ENCODE measurements at regions not wholly inside any gene's neighbourhood (a gene's known extent, or its start where the extent isn't known, plus 50 kb on each side); places are given as distances from the start of the nearest gene placed in this dataset.

DNA sequence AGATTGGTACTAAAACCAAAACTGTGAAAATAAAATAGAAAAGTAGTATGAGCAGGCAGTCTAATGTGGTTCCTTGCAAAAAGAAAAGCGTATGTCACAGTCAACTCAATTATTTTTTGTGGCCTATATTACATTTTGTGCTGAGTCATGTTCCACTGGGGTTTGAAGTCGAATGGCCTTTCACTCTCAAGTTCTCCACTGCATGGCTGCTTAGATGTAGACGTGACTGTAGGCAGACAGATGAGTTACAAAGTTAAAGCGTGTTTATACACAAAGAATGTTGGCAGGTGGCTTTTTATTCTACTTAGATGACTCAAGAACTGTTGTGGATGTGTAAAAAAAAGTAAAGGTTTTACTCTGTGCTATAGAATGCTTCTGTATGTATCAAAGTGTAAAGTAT, 133.9 kb downstream of the SLITRK6 start:
- DNase-seq (ENCODE audit: low read depth in 2 of 2) = no peak

DNA sequence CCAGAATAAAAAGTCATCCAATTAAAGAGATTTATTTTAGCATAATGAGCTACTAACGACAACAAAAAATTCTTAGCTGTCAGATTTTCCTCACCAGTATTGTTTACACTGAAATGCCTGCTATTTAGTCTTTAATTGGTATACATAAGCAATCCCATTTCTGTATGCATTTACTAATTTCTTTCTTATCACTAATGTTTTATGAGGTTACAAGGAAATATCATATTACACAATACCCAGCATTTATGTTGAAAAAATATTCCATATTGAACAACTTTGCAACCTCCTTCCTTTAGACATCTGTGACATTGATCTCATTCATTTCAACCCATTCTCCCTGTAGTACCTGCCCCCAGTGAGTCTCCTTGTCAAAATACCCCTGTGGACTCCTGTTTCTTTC, 135.4 kb downstream of the SLITRK6 start:
- no peak for DNase-seq (ENCODE audit: low read depth in 2 of 2)

DNA sequence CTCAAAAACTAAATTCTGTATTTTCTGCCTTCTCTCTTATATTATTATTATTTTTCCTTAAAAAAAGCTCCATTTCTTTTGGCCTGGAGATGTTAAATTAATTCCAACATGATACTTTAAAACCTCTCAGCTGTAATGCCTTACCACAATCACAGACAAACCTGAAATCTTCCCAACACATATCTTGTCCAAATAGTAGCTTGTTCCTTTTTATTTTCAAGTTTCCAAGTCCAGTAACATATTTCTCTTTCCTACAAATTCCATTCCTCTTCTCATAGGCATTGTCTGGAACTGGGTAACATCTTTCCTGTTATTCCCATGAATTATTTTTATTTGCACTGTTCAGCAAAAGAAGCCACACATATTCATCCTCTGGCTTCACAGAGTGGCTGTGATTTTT, 137.0 kb downstream of the SLITRK6 start:
- DNase-seq (ENCODE audit: low read depth in 2 of 2) = no peak

DNA sequence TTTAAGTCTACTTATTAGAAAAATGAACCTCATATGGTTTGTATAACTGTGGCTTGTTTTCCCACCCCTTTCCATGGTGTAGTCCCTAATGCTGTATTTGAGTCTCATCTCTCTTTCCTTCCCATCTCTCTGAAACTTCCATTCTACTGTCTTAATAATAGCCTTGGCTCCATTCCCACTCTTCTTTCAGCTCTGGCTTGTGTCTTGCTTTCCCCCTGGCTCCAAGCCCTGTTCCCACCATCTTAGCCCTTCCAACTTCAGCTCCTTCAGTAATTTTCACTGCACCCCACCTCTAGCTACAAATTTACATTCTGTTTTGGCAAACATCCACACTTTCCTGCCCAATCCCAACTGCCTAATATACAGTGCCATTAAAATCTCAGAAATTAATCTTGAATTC, 137.5 kb downstream of the SLITRK6 start:
- DNase-seq (ENCODE audit: low read depth in 2 of 2) = no peak

DNA sequence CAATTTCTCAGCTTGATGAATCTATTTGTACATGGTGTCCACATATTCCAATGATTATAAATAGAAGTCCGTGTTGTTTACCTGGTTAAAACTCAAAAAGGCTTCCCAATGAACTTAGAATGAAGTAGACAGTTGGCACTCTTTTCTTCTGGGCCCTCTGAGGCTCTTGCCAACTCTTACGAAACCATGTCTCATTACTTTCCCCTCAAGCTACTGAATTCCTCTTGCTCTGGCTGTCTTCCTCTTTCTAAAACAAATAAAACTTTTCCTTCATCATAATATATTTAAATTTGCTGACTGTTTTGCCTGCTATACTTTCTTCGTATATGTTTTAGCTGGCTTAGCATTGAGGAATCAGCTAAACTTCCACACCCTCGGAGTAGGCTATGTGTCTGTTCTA, 139.7 kb downstream of the SLITRK6 start:
- DNase-seq (ENCODE audit: low read depth in 2 of 2) = no peak

DNA sequence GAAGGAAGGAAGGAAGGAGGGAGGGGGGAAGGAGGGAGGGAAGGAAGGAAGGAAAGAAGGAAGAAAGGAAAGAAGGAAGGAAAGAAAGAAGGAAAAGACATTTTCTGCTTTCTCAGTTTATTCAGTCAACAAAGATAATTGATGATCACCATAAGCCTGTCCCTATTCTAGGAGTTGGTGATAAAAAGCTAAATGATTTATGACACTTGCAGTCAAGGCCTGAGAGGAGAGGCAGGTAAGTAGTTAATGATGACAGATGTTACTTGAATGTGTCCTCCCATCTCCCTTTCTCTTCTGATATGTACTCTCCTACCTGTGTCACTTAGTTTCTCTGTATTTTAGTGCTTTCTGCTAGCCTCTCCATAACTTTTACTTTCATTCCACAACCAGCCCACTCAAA, 141.3 kb downstream of the SLITRK6 start:
- no peak for DNase-seq (ENCODE audit: low read depth in 2 of 2)

DNA sequence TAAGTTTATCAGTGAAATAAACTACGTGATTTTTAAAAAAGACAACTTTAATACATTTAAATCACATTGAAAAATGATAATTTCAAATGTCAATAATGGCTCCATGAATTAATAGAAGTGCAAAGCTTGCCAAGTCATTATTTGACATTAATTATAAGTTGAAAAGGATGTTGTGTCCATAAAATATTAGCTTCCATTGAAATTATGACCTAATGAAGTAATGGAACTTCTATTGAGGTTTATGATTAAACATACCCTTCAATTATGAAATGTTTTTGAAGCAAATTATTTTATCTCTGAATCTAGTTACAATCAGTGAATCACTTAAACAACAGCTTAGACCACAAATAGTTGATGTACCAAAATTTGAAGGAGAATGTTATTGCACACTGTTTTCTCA, 144.2 kb downstream of the SLITRK6 start:
- DNase-seq (ENCODE audit: low read depth in 2 of 2) = no peak

DNA sequence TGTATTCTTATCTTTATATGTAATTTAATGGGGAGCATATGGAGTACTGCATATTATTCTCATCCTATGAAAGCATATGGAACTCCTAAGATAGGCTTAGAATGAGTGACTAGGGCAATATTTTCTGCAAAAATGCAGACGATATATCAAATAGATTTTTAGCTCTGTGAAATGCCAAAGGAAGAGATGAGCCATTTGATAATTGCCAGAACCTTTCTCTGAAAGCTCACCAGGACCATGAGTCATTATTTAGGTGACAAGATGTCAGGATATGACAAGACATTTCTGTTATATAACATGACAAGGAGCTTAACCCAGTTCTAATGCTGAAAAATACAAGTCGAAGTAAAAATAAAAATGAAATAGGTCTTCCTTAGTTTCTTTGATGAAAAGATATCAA, 145.0 kb downstream of the SLITRK6 start:
- DNase-seq (ENCODE audit: low read depth in 2 of 2) = no peak

DNA sequence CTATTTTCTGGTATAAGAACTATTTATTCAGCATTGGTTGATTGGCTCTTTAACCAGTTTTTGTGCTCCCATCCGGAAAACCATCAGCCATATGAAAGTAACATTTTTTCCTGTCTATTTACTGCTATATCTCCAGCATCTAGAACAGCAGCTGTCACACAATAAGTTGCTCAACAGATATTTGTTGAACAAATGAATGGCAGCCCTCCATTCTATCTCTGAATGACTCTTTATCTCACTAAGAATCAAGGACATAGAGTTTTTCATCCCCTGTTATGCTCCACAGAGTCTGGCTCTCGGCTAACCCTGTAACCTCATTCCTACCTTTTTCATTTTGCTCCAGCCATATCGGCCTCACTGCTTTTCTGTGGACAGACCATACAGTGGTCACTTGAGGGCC, 145.5 kb downstream of the SLITRK6 start:
- no peak for DNase-seq (ENCODE audit: low read depth in 2 of 2)

DNA sequence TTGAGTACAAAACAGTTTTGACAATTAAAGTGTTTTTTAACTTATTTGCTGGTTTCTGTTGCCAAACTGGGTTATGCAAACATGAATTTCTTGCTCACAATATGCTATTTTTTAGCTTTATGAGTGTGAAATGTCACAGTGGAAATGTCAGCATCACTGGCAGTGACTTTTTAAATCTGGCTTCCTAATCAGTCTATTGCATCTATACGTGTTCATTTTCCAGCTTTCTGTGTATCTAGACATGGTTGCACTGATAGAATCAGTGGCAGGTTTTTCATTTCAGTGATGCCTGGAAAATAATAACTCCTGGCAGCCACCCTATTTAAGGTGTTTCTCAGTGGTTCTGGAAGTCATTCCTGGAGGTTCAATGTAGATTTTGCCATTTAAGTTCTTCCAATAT, 146.7 kb downstream of the SLITRK6 start:
- no peak for DNase-seq (ENCODE audit: low read depth in 2 of 2)

DNA sequence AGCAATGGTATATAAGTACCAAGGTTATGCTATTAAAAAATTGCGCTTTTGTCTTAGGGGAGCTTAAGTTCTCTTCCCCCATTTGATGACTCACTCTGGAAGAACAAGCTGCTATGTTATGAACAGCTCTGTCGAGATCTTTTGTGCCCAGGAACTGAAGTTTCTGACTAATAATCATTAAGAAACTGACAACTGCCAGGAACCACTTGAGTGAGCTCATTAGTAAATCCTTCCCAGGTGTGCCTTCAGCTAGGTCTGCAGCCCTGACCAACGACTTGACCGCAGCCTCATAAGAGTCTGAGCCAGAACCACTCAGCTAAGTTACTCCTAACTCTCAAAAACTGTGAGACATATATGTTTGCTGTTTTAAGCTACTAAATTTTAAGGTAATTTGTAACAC, 147.8 kb downstream of the SLITRK6 start:
- DNase-seq (ENCODE audit: low read depth in 2 of 2) = no peak

DNA sequence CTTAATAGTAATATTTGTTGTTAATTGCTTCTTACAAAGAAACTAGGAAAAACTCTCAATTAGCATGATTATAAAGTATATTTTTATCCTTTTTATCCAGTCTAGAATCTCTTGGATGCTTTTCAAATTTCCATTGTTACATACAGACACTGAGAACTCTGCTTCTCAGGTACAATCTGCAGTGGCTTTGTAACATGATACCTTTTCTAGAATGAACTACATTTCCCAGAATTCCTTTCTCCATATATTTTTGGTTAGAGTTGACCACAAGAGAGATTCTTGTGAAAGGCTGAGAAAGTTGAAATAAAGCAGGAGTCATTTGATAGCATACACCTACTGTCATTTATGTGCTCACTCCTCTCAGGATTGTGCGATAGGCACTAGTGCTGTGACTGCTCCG, 148.6 kb downstream of the SLITRK6 start:
- no peak for DNase-seq (ENCODE audit: low read depth in 2 of 2)

DNA sequence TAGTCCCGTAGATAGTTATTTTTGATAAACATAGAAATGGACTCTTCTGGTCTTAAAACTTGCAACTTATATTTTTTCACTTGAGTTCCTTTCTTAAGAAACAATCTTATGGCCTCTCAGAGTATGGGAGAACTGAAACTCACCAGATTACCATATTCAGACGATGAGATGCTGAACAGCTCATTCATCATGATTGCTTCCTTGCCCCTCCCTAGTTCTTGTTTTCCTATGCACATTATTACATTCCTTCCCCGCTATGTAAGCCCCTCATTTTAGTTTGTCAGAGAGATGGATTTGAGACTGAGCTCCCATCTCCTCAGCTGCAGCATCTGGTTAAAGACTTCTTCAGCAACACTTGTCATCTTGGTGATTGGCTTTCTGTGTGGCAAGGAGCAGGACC, 158.5 kb downstream of the SLITRK6 start:
- no peak for DNase-seq (ENCODE audit: low read depth in 2 of 2)

DNA sequence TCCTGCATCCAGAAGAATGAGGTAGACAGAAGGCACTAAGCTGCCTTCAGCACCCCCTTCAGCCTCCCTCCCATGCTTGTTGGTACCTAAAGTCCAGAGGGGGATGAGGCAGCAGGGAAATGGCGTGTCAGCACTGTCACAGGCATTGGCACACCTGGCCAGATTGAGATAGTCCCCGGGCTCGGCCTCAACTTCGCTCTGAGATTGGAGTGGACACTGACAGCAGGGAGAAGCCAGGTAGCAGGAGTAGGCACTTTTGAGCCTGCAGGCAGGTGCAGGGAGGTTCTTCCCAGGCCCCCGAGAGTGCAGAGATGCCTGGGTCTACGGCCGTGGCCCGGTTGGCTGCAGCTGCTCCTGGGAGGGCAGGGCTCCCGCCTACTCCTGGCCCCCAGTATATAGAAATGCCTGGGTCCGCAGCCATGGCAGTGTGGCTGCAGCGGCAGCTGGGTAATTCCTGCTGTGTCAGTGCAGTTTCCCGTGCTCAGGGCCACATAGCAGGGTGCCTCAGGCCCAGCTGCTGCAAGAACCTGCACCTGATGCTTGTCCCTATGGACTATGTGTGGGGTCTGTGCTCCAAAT, 160.3 kb downstream of the SLITRK6 start:
- DNase-seq (ENCODE audit: low read depth in 2 of 2) = no peak

DNA sequence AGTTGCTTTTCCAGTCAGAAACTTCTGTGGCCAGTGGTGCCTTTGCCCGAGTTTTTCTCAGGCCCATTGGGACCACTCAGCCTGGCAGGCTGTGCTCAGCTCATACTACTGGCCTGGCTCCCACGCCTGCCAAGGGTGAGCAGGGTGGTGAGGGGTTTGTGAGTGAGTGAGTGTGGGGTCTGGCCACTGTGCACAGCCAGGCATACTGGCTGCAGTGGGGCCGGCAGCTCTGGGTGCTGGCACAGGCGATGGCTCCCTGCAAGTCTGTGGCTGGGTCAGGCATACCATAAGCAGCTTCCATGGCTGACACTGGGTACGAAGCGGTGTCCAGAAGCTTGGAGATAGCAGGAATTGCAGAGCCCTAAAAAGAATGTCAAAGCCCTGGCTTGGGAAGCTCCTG, 161.0 kb downstream of the SLITRK6 start:
- no peak for DNase-seq (ENCODE audit: low read depth in 2 of 2)

DNA sequence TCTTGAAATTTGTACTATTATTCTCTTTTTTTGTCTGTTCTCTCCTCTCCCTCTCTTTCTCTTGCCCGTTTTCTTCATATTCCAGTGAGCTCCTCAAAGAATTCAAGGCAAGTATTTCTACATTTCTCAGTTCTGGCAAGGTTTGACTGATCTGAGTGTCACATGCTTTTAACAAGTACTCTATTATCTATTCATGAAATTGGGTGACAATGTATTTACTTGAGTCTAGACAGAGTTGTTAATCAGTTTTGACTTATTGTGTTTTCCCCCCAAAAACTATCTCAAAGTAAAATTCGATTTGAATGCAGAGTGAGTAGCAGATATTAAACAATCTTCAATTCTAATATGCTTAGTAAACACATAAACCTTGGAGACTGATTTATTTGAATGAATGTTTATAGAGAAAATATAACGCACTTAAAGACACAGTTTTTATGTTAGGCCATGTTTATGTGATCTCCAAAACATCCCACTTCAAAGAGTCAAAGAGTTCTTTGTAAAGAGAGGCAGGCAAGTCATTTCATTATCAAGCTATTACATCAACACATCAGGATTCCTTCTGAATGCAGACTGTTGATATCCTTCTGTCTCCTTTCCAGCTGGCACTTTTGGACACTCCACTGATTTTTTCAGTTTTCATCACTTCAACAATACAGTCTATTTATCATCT, 166.6 kb downstream of the SLITRK6 start:
- DNase-seq (ENCODE audit: low read depth in 2 of 2) = no peak

DNA sequence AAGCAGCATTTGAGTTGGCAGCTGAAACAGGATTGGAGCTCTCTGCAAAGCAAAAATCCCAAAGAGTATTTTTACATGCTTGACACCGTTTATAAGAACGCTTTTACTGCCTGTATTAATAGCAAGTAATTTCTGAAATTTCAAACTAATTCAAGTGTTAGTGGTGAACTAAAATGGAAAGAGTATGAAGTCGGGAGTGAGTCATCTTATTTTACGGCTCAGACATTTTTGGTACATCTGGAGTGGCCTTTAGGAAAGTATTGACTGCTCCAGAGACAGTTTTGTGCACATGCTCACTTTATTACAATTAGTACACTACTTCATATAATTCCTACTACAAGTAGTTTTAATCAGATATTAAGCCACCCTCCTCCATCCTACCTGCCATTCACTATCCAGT, 167.4 kb downstream of the SLITRK6 start:
- DNase-seq (ENCODE audit: low read depth in 2 of 2) = no peak

DNA sequence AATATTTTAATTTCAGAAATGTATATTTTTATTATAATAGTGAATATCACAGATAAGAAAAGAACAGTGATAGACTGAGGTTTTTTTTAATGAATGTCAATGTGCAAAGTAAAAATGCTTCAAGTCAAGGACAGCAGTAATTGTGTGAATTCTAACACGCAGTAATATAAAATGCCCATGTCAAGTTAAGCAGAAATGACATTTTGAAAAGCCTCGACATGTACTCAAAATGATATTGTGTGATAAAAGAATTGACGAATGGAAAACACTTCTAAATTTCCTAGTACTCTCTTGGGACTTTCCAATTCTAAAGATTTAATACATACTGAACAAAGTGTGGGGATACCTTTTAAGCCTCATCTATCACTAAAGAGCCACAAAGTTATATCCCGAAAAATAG, 172.6 kb downstream of the SLITRK6 start:
- no peak for DNase-seq (ENCODE audit: low read depth in 2 of 2)

DNA sequence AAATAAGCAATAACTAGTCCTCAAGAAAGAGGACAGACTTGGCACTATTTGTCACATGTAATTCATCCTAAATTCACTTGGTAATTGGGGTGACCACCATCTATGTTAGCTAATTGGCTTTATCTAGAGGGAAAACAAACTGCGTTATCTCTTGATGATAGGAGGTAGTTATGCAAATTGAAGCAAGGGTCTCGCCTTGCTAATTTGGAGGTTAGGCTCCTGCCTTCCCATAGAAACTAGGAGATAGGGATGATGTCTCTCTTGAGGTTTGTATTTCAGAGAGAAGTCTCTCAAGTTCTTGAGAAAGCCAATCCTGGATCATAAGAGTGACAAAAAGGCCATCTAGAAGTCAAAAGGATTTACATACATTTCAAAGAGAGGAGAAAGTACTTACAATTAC, 179.9 kb downstream of the SLITRK6 start:
- no peak for DNase-seq (ENCODE audit: low read depth in 2 of 2)

DNA sequence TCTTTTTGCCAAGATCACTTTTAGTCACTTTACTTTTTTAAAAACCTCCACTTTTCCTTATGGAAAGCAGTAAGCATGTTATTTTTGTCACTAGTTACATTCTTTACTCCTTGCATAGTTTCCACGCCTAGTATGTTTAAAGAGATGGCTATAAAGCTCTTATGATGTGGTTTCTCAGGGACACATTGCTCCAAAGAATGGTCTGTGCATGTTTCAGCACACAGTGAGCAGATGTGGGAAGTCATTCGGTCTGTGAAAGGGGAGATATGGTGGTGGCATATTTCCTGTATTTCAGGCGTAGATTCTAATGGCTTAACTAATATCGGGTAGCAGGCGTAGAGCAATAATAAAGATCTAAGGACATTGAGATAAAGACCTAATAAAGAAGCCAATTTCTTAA, 180.7 kb downstream of the SLITRK6 start:
- no peak for DNase-seq (ENCODE audit: low read depth in 2 of 2)

DNA sequence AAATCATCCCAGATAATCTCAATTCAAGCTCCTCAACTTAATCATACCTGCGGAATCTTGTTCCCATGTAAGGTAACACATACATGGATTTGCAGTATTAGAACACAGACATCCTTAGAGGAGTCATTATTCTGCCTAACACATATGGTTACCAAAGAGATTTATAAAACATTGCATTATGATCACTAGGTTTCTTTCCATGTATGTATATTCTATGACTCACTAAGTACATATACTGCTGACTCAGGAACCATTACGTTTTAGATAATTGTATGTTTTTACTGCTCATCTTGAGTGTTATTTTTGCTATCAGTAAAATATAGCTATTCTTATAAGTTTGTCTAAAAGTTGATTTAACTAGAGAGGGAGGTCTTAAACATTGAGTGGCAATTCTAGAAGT, 182.9 kb downstream of the SLITRK6 start:
- no peak for DNase-seq (ENCODE audit: low read depth in 2 of 2)

DNA sequence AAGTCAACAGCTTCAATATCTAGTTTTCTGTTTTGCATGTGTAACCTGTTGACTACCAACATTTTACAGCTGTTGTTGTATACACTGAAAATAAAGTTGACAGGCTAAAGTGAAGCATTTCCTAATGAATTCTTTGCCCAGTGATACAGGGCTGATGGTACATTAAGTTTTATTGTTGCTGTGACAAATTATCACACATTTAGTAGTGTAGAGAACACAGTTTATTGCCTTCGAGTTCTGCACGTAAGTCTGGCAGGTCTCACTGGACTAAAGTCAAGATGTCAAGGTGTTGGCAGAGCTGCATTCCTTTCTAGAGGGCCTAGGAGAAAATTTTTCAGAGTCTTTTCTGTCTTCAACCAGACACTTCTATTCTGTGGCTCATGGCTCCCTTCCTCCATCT, 184.2 kb downstream of the SLITRK6 start:
- DNase-seq (ENCODE audit: low read depth in 2 of 2) = no peak

DNA sequence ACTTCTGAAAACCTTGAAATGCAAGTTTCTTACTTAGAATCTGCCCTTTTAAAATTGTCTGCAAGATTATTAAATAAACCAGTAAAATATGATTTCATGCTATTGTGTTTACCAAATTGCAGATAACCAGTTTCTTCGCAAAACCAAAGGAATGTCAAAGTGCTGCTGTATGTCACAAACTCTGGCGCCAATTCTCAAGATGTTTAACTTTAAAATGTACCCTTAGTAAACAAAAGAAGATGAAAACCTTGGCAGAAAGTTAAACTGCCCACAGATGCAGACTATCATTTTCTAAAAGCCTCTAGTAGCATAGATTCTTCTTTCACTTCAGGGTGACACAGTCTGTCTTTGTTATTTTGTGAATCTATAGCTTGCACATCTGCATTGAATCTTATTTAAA, 189.2 kb downstream of the SLITRK6 start:
- DNase-seq (ENCODE audit: low read depth in 2 of 2) = no peak

DNA sequence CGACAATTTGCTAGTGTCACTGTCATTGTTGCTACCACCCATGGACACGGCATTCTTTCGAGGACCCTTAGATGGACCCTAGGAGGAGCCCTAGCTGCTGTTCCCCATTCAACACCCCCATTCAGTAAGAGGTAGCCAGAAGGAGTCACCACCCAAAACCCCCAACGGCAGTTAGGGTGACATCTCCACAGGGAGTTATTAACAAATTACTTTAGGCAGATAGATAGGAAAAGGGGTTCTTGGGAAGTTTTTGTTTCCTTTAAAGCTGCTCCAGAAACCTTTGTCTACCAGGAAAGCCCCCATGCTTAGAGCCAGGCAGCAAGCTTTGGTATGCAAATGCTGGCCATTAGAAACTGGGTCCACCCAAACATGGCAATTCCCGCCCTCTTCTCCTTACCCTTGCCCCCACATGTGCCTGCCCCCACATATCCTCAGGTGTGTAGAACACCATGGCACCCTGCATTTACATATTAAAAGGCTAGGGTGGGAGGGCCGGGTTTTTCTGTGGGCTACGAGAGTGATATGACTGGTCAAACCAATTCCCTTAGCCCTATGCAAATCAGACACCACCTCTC, 190.9 kb downstream of the SLITRK6 start:
- DNase-seq (ENCODE audit: low read depth in 2 of 2) = no peak
